ENCODE measurements at regions not wholly inside any gene's neighbourhood (a gene's known extent, or its start where the extent isn't known, plus 50 kb on each side); places are given as distances from the start of the nearest gene placed in this dataset.
"Not testable (repeated sequence)": the region's sequence is repeated elsewhere in the genome, so short reads cannot be mapped to it uniquely, and the experiment has no call there.

GRCh38 chr1:224061436-224061835 lies 52.5 kb upstream of the FBXO28 start:
- no peak for DNase-seq

DNA sequence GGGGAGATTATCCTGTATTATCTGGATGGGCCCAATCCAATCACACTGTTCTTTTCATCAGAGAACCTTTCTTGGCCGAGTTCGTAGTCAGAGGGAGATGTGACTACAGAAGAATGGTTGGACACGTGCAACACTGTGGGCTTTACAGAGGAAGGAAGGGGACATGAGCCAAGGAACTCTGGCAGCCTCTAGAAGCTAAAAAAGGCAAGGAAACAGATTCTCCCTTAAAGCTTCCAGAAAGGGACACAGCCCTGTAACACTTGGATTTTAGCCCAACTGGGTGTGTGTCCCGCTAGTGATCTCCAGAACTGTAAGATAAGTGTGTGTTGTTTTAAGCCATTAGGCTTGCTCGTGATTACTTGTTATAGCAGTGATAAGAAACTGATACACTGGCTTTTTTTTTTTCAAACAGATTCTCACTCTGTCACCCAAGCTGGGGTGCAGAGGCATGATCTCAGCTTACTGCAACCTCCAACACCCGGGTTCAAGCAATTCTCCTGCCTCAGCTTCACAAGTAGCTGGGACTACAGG lies 53.9 kb upstream of the FBXO28 start:
- DNase-seq = no peak

GRCh38 chr1:224058303-224058702 lies 55.6 kb upstream of the FBXO28 start:
- DNase-seq = no peak

- no peak for DNase-seq
Observed at GRCh38 chr1:224057461-224058199, 56.3 kb upstream of the FBXO28 start.

DNA sequence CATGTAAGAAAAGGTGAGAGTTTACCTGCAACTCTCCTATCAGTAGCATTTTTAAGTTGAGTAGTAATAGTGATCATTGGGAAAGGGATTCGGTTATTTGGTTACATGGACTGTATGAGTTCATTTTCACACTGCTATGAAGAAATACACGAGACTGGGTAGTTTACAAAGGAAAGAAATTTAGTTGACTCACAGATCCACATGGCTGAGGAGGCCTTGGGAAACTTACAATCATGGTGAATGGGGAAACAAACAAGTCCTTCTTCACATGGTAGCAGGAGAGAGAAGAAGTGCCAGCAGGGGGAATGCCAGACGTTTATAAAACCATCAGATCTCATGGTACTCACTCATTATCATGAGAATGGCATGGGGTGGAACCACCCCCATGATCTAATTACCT lies 59.3 kb upstream of the FBXO28 start:
- no peak for DNase-seq

DNA sequence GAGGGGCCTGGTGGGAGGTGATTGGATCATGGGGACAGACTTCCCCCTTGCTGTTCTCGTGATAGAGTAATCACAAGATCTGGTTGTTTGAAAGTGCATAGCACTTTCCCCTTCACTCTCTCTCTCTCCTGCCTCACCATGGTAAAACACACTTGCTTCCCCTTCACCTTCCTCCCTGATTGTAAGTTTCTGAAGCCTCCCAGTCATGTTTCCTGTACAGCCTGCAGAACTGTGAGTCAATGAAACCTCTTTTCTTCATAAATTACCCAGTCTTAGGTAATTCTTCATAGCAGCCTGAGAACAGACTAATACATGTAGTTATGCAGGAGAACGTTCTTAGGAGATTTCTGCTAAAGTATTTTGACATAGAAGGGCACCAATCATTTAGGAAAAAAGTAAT lies 59.9 kb upstream of the FBXO28 start:
- no peak for DNase-seq

DNA sequence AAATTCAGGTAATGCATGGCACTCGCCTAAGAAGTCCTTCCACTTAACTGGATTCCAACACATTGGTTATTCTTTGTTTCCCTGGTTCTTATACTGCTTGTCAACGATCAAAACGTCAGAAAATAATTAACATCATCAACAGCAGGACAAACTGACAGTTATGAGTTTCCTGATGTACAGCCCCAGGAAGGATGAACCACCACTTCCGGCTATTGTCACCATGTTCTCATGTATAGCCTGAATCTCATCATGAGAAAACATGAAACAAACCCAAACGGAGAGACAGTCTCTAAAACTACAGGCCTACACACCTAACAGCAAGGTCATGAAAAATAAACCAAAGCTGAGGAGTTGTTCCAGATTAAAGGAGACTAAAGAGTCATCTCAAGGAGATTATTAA lies 60.5 kb upstream of the FBXO28 start:
- no peak for DNase-seq

DNA sequence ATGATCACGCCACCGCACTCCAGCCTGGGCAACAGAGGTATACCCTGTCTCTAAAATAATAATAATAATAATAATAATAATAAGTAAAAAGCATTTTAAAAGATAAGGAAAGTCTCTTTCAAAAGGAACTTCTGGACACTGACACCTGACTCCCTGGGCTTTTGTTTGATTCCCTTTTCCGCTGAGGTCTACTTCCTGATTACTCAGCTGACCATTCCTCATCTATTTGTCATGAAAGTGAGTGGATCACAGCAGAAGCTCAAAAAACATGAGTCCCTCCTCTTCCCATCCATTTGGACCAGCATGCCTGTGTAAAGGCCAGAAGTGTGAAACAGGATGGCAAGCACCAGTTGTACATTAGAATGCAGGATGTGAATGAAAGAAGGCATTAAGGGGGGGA lies 61.1 kb upstream of the FBXO28 start:
- DNase-seq = no peak

DNA sequence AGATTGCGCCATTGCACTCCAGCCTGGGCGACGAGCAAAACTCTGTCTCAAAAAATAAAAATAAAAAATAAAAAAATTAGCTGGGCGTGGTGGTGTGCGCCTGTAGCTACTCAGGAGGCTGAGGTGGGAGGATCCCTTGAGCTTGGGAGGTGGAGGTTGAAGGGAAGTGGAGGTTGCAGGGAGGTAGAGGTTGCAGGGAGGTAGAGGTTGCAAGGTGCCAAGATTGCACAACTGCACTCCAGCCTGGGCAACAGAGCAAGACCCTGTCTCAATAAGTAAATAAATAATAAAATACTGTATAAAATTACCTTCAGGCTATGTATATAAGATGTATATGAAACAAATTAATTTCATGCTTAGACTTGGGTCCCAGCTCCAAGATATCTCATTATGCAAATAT lies 62.1 kb upstream of the FBXO28 start:
- not testable (repeated sequence) for DNase-seq

- no peak for DNase-seq
Observed at GRCh38 chr1:224051086-224051406, 62.9 kb upstream of the FBXO28 start.

- no peak for DNase-seq
Observed at GRCh38 chr1:224047538-224047937, 66.4 kb upstream of the FBXO28 start.

DNA sequence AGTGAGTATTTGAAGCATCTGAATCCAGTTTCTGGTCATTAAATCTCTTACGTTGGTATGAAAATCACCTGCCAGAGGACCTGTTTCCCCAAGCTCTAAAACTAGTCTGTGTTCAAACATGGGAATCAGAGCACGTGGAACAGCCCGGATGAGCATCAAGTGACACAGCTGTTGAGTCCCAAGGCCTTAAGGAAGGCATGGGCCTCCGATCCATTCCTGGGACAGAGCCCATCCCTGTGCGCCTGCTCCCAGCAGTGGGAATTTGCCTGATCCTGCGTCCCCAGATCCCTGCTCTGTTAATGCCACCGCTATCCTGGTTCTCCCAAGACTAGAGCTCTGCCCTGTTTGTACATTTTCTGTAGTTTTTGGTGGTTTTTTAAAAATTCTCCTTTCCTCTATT lies 68.4 kb upstream of the FBXO28 start:
- no peak for DNase-seq

DNA sequence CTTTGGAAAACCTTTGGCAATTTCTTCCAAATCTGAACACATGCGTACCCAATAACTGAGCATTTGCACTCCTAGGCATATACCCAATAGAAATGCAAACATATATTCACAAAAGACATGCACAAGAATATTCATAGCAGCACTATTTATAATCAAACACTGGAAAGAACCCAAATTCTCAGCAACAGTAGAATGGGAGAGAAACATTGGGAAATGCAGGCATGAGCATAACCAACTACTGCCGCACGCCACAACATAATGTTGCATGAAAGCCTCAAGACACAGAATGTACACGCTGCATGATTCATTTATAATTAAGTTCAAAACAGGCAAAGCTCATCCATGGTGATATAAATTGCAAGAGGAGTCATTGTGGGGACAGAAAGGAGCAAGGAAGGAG lies 69.5 kb upstream of the FBXO28 start:
- no peak for DNase-seq

GRCh38 chr1:224042557-224043118 lies 71.3 kb upstream of the FBXO28 start:
- no peak for DNase-seq

GRCh38 chr1:224041032-224041431 lies 72.9 kb upstream of the FBXO28 start:
- no peak for DNase-seq

- DNase-seq = not testable (repeated sequence)
Observed at GRCh38 chr1:224040423-224040822, 73.5 kb upstream of the FBXO28 start.

GRCh38 chr1:224040006-224040405 lies 73.9 kb upstream of the FBXO28 start:
- DNase-seq = not testable (repeated sequence)

DNA sequence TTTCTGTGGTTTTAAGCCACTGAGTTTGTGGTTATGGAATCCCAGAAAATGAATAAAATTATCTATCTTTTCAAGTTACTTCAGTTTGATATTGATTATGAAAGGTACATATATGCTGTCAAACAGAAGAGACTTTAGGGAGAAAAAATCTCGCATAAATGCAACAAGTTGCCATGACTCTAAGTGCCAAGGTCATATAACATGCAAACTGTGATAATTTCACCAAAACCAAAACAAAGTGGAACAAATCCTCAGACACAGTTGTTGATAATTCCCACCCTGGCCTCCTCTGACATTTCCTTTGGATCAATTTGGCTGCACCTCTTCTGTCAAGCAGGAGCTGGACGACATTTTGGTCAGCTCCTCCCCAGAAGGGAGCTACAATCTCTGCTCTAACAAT lies 75.1 kb upstream of the FBXO28 start:
- not testable (repeated sequence) for DNase-seq

- not testable (repeated sequence) for DNase-seq
Observed at GRCh38 chr1:224037362-224037761, 76.5 kb upstream of the FBXO28 start.

DNA sequence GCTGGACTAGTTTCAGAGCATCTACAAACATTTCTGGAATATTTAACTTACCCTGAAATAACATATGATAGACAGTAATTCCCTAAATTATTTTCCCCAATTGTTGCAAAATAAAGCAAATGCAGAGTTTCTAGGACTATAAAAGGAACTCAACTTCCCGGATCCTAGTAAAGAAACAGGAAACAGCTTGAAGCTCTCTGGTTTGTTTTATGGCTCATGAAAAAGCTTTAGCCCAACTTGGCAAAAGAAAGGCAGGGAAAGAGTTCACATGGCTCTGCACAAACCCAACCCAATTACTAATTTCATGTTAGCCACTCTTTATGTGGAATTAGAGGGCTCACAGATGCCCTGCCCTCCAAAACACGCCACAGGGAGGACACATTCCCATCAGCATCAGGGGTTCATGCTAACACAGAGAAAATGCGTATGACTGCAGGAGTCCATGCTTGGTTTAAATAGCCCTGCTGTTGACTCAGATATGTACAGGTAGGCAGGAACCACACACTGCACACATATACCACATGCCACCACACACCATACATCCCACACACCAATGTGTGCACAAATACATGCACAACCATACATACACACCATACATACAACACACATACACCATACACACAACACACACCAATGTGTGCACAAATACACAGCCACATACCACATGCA lies 81.2 kb upstream of the FBXO28 start:
- DNase-seq = not testable (repeated sequence)

DNA sequence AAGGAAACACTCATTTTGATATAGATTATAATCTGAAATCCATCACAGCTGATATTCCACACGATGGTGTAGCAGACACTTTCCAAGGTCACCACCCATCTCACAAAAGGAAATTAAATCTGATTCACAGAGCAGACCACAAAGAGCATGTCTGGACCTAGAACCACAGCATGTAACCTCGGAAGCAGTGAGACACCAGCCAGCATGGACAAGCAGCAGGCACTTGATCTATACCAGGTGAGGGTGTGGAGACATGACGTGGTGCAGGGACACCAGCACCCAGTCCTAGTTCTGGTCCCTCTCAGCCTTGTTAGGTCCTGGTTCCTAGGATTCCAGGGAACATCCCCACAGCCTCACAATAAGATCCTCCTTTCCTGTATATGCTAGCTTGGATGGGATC lies 81.9 kb upstream of the FBXO28 start:
- not testable (repeated sequence) for DNase-seq

DNA sequence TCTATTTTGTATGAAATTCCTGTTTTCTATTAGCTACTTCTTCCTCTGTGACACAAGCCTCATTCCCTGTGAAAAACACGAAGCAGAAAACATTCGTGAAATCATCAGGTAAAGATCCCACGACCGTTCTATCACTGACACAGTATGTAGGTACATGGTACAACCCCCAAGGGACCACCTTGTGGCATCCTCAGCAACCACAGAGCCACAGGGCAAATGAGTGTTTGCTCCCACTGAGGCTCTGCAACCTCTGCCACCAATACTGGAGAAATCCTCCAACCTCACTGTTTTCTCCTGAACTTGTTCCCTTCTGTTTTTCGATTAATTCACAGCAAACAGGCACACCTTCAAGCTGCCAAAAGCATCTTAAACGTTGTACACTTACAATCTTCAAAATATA lies 83.7 kb upstream of the FBXO28 start:
- DNase-seq = not testable (repeated sequence)

DNA sequence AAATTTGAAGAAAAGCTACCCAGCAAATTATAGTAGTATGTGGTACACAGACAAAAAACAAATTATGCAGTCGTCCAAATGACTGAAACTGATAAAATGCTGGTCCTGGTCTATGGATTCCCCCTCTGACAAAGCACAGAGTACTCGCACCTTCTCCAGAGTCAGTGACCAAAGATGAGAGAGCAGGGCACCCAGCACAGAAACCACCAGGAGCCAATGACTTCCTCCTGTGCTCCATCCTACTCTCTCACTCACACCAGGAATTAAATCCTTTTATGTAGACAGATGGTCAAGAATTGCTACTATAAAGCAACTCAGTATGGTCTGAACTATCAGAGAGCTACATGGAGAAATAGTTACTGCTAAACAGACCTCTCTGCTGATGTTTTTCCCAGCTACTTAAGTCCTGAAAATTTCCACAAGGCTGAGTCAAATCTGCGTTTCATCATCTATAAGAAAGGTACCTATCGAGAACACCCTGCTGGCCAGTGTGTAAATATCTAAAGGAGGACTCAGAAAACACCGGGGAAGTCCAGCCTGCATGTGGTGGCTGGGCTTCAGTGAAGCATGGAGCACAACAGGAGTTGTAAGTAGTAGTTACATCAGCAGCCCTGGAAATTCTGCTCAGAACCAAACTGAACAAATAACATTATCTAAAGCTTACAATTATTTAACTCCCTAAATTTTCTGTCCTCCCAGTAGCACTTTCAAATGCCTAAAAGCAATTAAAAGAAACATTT lies 84.5 kb upstream of the FBXO28 start:
- DNase-seq = not testable (repeated sequence)

Measured in midbrain (tissue), 1 donor.